Right atrium auricular region (tissue), 2 donors: ENCODE measurements at regions not wholly inside any gene's neighbourhood (a gene's known extent, or its start where the extent isn't known, plus 50 kb on each side); places are given as distances from the start of the nearest gene placed in this dataset.

Experiments
- DNase-seq: peaks from one replicate; pipeline ENCODE4 v3.0.0-alpha.2; 2019; ENCODE audit warnings: low spot score
- H3K27ac ChIP-seq, 2 donors: fragments of 200-600 bp; sonication (generic); 1 replicate in 1 of 2; 2 replicates in 1 of 2; pipeline ENCODE4 v1.5.1; 2016 to 2019
- H3K27me3 ChIP-seq, 2 donors: fragments of 200-600 bp; sonication (generic); one replicate each; pipeline versions ENCODE4 v1.5.1 to v1.6.0; 2017 to 2019
- H3K36me3 ChIP-seq: fragments of 200-600 bp; sonication (generic); one replicate; pipeline ENCODE4 v1.5.1; 2016
- H3K4me1 ChIP-seq, 2 donors: fragments of 200-600 bp; sonication (generic); one replicate each; pipeline versions ENCODE4 v1.5.1 to v1.6.0; 2017 to 2019
- H3K4me3 ChIP-seq, 2 donors: fragments of 200-600 bp; sonication (generic); 1 replicate in 1 of 2; 2 replicates in 1 of 2; pipeline ENCODE4 v1.5.1; 2017 to 2019; ENCODE audit warnings: mild to moderate bottlenecking in 1 of 2, moderate library complexity in 1 of 2
- H3K9me3 ChIP-seq, 2 donors: fragments of 200-600 bp; sonication (generic); one replicate each; pipeline ENCODE4 v1.5.1; 2019
- TF ChIP-seq, protein P1 (sequence below), 2 donors: fragments of 200-600 bp; sonication (generic); IDR thresholded peaks; one replicate each; pipeline ENCODE4 v1.5.1; 2019; ENCODE audit warnings: antibody characterized with exemption in 2 of 2

DNA sequence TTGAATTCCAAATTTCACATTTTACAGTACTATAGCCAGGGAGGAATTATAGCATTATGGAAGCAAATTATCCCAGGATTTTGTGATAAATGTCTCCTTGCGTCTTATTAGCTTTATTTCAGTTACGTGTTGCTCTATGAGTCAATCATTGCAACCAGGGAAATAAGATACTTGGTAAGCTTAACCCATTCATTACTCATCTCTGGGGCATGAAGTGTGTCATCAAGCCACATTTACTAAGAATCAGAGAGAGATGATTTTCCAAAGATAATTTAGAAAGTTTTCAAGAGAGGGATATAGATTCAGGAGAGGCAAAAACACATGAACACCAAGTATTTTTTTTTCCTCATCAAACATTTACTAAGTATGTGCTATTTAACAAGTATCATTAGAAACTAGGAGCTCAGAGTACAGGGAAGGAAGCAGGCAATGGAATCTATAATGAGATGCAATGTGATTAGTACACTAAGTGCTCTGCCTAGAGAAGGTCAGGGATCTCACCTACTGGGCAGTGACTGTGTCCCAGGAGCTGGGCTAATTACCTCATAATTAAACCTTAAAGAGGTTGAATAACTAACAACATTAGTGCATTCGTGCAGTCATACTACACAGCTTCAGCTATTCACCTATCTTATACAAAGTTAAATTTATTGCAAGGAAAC, 217.8 kb upstream of the NXPH2 start:
- Histone ChIP-seq H3K27ac (no peak overlapping the region), H3K4me3 (no peak overlapping the region), H3K4me1 (no peaks in the 10 kb centered on the region), H3K27me3 (no peaks in the 10 kb centered on the region), H3K9me3 (no peaks in the 10 kb centered on the region), H3K36me3 (no peaks in the 10 kb centered on the region)
- TF ChIP-seq, protein P1, sequence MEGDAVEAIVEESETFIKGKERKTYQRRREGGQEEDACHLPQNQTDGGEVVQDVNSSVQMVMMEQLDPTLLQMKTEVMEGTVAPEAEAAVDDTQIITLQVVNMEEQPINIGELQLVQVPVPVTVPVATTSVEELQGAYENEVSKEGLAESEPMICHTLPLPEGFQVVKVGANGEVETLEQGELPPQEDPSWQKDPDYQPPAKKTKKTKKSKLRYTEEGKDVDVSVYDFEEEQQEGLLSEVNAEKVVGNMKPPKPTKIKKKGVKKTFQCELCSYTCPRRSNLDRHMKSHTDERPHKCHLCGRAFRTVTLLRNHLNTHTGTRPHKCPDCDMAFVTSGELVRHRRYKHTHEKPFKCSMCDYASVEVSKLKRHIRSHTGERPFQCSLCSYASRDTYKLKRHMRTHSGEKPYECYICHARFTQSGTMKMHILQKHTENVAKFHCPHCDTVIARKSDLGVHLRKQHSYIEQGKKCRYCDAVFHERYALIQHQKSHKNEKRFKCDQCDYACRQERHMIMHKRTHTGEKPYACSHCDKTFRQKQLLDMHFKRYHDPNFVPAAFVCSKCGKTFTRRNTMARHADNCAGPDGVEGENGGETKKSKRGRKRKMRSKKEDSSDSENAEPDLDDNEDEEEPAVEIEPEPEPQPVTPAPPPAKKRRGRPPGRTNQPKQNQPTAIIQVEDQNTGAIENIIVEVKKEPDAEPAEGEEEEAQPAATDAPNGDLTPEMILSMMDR (IDR thresholded peaks at IDR 0.05), result no peak
- no peak for DNase-seq

DNA sequence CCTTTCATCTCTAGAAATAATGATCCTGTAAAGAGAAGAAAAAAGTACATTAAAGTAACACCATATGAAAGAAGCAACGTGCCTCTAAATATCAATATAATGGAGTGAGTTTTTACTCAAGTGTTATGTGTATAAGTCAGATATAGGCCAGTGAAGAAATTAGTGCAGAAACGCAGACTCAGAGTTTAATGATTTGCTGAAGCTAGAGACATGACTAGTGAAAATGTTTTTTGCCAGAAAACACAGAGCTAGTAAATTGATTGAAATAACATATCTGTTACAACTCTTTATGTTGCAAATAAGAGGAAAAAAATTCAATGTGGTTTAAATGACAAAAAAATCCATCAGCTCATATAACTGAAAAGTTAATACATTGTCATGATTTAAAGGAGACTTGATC, 217.2 kb upstream of the NXPH2 start:
- Histone ChIP-seq H3K36me3 (no peaks in the 10 kb centered on the region), H3K4me1 (no peaks in the 10 kb centered on the region), H3K27ac (no peak overlapping the region), H3K9me3 (peaks cover 0 to 1% of the 10 kb centered on the region in 2 donors), H3K27me3 (no peaks in the 10 kb centered on the region), H3K4me3 (no peak overlapping the region)
- DNase-seq, result no peak
- TF ChIP-seq, protein P1 (IDR thresholded peaks at IDR 0.05), result no peak

DNA sequence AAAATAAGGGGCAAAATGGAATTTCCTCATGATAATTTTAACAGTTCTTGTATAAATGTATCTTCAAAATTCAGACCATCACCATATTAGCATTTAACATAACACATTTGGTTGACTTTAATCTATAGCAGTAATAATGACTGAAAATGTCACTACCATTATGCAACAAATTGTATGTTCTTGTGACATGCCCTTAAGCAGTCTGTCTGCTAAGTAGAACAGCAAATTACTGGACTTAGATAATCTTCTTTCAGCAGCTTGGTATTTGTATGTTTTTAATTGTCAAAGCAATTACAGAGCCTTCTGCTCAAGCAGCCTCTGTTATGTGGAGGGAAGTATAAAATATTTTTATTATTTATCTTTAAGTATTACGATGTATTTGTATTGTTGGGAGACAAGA, 214.3 kb upstream of the NXPH2 start:
- Histone ChIP-seq H3K4me3 (no peak overlapping the region), H3K4me1 (no peaks in the 10 kb centered on the region), H3K9me3 (peaks cover 0 to 7% of the 10 kb centered on the region in 2 donors), H3K27me3 (no peaks in the 10 kb centered on the region), H3K27ac (no peak overlapping the region), H3K36me3 (no peaks in the 10 kb centered on the region)
- DNase-seq, result no peak
- TF ChIP-seq, protein P1 (IDR thresholded peaks at IDR 0.05), result no peak

DNA sequence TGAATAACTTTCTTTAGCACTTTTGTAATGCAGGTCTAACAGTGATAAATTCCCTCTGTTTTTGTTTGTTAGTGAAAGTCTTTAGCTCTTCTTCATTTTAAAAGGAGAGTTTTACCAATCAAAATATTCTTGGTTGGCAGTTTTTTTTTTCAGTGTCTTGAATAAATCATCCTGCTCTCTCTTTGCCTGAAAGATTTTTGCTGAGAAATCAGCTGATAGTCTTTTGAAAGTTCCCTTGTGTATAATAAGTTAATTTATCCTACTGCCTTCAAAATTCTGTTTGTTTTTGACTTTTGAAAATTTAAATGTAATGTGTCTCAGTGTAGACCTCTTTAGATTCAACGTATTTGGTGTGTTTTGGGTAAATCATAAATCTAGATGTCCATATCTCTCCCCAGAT, 205.7 kb upstream of the NXPH2 start:
- TF ChIP-seq, protein P1 (IDR thresholded peaks at IDR 0.05), result no peak
- H3K9me3 ChIP-seq, result peaks cover 0 to 17% of the 10 kb centered on the region in 2 donors
- no peaks in the 10 kb centered on the region for H3K27me3 ChIP-seq
- H3K36me3 ChIP-seq, result no peaks in the 10 kb centered on the region
- no peak overlapping the region for H3K27ac ChIP-seq
- H3K4me3 ChIP-seq, result no peak overlapping the region
- no peaks in the 10 kb centered on the region for H3K4me1 ChIP-seq
- DNase-seq, result no peak

DNA sequence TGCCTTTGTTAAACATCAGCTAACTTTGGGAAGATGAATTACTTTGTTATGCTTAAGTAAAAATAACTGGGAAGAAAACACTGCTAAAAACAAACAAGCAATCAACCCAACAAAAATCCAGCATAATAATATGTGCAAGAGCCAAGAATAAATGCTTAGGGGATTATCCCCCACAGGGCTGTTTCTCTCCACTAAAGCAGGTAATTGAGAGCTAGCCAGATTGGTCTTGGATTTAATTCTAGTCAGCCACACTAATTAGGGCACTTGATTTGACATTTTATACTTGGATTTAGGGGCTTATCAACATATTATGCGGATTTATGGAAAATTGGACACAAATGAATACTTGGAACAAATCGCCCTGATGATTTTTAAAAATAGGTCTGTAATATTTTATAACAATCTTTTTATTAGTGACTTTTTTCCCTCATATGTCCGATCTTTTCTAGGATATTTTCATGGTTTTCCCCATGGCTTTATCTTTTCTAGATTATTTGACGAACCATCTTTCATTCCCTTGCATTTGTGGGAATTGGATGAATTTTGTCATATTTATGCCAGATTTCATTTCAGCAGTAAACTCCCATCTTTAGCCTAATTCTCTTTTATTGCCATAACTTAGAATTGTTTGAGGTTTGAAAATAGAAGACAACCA, 199.1 kb upstream of the NXPH2 start:
- TF ChIP-seq, protein P1 (IDR thresholded peaks at IDR 0.05), result no peak
- Histone ChIP-seq H3K27ac (no peak overlapping the region), H3K9me3 (no peaks in the 10 kb centered on the region), H3K4me1 (no peaks in the 10 kb centered on the region), H3K27me3 (no peaks in the 10 kb centered on the region), H3K4me3 (no peak overlapping the region), H3K36me3 (no peaks in the 10 kb centered on the region)
- no peak for DNase-seq
